H4 (cell line): ENCODE measurements at regions not wholly inside any gene's neighbourhood (a gene's known extent, or its start where the extent isn't known, plus 50 kb on each side); places are given as distances from the start of the nearest gene placed in this dataset.
A peak's percentile ranks its signal among the peaks of the same experiment; 100 is the strongest.

Experiments
- DNase-seq: peaks from one replicate; pipeline ENCODE4 v3.0.0-alpha.2; 2015; ENCODE audit warnings: low spot score

- no peak for DNase-seq
These were observed 247.6 kb upstream of the MKI67 start for GRCh38 chr10:128373831-128374230.

- no peak for DNase-seq
These were observed 248.9 kb upstream of the MKI67 start for GRCh38 chr10:128375171-128375570.

- no peak for DNase-seq
These were observed 251.3 kb upstream of the MKI67 start for GRCh38 chr10:128377364-128377987.

GRCh38 chr10:128377988-128378387 lies 251.8 kb upstream of the MKI67 start:
- no peak for DNase-seq

DNA sequence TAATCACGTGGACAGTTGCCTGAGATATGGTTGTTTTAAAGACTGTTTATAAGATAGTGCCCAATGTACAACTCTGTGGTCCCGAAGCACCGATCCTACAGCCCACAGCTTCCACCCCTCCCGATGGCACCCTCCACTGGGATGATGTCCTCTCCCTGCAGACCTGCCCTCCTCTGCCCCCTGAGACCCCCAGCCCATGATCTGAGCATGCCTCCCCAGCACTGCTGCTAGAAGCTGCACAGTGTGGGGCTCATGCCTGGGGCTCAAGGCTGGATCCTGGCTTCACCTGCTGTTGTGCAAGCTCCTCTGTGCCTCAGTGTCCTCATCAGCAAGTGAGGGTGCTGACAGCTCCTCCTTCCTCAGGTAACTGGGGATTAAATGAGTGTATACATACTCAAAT lies 254.7 kb upstream of the MKI67 start:
- no peak for DNase-seq

DNA sequence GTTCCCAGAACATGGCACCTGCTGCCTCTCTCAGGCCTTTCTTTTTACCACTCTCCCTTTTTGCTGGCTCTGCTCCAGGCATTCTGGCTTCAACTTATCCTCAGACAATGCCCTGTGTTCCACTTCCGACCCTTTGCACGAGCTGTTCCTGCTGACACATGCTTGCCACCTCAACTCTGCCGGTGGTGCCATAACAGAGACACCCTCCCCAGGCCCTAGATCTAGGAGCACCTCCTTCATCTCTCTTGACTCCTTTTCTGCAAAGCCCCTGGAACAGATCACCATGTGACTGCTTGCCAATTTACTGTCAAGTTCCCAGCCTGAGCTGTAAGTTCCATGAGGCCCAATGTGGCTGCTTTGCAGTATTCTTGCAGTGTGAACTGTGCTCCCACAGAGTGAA lies 256.0 kb upstream of the MKI67 start:
- no peak for DNase-seq

DNA sequence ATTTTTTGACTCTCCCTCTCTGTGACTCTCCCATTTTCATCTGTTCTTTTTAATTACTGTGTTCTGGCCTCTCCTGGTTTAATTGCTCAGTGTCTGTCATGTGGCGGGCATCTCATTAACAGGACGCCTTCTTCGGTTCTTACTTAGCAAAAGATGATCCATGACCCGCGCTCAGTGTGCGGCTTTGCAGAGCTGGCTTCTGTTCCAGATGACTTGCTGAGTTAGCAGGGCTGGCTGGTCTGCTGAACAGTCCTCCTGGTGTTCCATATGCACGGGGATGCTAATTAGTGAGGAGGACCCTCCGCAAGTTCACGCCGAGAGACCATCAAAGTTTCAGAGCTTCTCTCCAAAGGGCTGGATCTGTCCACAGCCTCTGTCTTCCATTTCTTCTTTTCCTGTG lies 258.6 kb upstream of the MKI67 start:
- DNase-seq = no peak

- DNase-seq = no peak
These were observed 260.0 kb upstream of the MKI67 start for GRCh38 chr10:128386231-128386630.

GRCh38 chr10:128386816-128387604 lies 260.8 kb upstream of the MKI67 start:
- DNase-seq = no peak

DNA sequence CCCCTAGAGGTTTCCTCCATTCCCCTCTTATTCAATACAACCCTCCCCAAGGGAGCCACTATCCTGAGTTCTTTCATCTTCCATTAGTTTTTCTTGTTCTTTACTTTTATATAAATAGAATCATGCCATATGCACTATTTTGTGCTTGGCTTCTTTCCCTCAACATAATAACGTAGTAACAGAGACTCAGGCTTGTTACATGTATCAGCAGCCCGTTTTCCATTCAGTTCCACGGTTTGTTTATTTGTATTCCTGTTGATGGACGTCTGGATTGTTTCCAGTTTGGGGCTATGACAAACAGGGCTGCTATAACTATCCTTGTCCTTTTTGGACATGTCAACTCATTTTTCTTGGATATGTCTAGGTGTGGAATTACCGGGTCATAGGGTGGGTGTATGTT lies 264.4 kb upstream of the MKI67 start:
- DNase-seq = no peak

DNA sequence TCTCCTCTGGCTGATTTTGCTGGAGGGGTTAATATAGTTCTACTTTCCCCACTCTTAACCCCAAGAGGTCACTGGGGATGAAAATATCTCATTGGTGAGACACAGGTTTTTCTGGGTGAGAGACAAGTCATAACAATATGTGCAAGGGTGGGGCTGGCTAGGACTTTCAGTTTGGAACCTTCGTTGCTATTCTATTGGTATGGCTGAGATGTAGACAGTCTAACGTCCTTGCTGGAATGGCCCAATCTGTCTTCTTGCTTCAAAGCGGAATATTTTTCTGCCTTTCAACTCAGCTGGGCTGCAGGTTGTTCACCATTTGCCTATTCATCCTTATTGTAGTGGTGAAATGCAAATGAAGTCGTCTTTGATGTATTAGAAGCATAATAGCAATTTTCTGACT lies 267.3 kb upstream of the MKI67 start:
- DNase-seq = no peak

- DNase-seq = no peak
These were observed 271.9 kb upstream of the MKI67 start for GRCh38 chr10:128398118-128398517.

DNA sequence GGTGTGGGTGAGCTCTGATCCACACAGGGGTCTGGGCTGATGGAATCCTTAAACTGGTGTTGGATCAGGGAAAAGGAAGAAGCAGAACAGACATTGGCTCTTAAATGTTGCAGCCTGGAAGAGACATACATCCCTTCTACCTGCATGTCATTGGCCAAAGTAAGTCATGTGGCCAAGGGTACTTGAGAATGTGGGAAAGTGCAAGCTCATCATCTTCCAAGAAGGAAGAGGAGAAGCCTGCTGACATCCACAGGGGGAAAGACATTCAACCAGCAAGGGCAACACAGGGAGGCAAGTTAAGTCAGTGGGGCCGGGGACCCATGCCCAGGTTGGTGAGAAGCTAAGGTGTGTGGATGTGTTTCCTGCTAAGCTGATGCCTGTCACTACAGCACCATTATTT lies 272.8 kb upstream of the MKI67 start:
- no peak for DNase-seq

DNA sequence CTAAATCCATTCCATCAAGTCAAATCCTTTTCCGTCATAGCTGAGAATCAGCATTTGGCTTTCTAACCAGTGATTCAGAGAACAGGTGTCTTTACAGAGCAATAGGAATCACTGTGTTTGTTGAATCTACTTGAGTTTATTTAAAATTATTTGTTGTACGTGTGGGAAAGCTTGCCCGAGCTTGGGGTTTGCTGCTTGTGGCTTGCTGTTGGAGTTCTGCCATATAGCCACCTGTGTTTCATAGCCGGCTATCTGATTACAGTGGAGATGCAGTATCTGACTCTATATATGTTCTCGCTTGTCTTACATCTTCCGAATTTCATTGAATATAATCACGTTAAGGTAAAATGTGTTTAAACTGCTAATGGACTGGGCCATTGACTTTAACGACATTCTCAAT lies 274.3 kb upstream of the MKI67 start:
- no peak for DNase-seq

DNA sequence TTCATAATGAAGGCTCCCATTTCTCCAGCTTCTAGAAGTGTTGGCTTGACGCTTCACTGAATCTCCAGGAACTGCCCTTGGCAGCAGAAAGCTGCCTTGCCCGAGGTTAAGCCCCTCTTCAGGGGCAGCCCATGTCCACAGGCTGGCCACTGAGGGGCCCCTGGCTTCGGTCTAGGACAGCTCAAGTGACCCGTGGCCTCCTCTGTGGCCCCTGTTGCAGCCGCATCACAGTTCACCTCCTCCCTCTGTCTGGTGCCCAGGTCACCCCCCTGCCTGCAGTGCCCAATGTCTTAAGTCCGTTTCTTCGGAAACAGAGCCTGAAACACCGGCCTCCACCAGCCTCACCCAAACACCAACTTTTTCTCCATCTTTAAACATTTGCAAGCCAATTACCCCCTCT lies 279.2 kb upstream of the MKI67 start:
- no peak for DNase-seq

DNA sequence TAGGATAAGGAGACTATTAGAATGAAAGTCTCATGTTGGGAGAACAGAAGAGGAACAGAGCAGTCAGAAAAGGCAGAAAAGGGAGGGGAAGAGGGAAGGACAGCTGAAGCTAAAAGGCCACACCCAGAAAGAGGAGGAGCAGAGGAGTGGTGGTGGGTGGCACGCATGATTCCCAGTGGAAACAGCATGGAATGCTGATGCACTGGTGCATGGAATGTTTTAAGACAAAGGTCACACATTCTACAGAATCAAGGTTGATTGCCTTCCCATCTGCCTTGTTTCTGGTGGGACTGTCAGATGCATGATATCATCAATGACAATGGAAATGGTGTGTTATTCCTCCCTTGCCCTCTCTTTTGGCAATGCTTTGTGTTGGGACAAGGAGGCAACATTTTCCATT lies 285.4 kb upstream of the MKI67 start:
- no peak for DNase-seq

GRCh38 chr10:128414568-128414967 lies 288.3 kb upstream of the MKI67 start:
- DNase-seq = no peak

DNA sequence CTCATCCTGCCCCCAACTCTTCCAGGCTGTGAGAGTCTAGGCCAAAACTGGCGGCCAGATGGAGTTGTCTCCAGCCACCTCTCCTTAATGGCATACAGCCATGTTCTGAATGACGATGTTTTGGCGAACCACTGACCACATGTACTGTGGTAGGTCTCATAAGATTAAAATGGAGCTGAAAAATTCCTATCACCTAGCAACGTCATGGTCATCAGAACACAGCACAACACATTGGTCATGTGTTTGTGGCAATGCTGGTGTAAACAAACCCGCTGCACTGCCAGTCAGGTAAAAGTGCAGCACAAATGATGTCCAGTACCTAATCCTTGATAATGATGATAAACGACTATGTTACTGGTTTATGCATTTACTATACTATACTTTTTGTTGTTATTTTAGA lies 290.0 kb upstream of the MKI67 start:
- peak; percentile 18 for DNase-seq

DNA sequence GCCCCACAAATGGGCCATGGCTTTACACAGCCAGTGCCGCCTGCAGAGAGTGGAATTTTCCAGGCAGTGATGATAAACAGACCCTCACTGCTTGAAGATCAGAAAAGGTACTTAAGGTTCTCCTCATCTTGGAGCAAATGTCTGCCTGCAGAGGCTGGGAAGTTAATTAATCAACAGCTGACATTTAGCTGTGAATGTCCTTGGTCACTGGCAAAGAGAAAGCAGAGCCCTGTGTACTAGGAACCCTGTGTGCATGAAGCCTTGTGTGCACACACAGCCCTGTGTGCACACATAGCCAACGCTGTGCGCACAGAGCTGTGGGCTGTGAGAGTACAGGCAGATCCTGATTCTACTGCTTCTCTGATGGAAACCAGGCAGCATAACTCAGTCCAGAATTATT lies 291.6 kb upstream of the MKI67 start:
- no peak for DNase-seq

DNA sequence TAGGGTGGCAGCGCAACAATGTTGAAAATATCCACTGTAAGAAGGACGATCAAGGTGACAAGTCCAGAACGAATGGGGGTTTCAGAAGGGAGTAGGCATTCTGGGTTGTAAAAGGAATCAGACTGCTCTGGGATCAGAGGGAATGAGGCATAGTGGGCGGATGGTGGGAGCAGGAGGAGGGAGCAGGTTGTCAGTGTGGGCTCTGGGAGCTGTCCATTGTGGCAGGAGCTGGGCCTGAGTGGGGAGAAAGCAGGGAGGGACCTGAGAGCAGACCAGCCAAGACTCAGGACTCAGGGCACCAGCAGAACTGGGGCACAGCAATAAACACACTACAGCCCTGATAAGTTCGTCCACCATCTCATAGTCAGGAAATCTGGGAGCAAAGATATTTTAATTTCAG lies 292.6 kb upstream of the MKI67 start:
- no peak for DNase-seq

GRCh38 chr10:128419466-128420019 lies 293.3 kb upstream of the MKI67 start:
- no peak for DNase-seq

- DNase-seq = no peak
These were observed 294.4 kb upstream of the MKI67 start for GRCh38 chr10:128420623-128421022.

DNA sequence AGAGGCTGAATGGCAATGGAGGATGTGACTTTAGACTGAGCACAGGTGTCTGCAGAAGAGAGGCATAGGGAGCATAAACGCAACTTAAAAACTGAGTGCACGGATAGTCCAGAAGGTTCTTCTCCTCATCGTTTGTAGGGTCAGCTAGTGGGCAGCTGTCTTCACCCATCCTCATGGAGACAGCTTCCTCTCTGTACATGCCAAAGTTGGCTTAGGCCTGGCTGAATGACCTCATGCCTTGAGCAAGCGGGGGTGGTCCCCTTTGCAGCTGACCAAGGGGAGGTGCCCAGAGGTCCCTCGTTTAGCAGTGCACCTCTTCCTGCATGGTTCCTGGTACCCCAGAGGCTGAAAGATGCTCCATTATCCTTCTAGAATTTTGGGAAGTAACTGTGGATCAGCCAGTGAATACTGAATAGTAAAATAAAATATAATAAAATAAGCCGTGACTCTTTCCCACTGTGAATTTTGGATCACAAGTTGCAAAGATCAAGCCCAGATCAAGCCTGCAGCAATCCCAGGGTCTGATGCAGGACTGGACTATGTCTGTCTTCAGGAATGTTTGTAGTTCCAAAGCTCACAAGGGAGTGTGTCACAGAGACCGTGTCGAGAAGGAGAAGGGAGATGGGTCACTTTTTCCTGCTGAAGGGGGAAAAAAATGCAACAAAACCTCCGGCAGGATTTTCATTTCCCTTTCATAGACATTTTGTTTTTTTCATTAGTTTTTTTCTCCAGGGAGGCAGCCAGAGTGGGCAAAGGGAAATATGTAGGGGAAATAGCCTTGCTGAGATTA lies 295.3 kb upstream of the MKI67 start:
- no peak for DNase-seq
